HG03280 (cell line): ENCODE measurements at regions not wholly inside any gene's neighbourhood (a gene's known extent, or its start where the extent isn't known, plus 50 kb on each side); places are given as distances from the start of the nearest gene placed in this dataset.
"Not testable (repeated sequence)": the region's sequence is repeated elsewhere in the genome, so short reads cannot be mapped to it uniquely, and the experiment has no call there.

Experiments
- ATAC-seq: cut with Tn5 transposase; IDR thresholded peaks from one replicate; pipeline ENCODE4 v1.9.1; 2021; ENCODE audit warnings: mild to moderate bottlenecking, moderate library complexity; ENCODE audit not compliant: unreplicated experiment

DNA sequence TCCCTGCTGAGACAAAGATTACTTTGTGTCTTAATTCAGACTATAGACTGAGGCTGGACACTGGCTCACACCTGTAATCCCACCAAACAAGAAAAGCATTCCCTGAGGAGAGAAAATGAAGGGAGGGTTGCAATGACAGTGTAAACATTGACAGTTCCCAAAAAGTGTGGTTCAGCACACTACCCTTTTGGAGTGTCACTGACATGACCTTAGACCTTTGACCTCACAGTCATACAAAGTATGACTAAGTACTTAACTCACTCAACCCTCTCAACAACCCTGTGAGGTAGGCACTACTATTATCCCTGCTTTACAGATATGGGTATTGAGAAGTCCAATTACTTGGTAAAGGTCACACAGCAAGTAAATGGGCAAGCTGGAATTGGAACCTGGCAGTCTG is 341.7 kb downstream of the LRRC3B start:
- ATAC-seq: no peak

DNA sequence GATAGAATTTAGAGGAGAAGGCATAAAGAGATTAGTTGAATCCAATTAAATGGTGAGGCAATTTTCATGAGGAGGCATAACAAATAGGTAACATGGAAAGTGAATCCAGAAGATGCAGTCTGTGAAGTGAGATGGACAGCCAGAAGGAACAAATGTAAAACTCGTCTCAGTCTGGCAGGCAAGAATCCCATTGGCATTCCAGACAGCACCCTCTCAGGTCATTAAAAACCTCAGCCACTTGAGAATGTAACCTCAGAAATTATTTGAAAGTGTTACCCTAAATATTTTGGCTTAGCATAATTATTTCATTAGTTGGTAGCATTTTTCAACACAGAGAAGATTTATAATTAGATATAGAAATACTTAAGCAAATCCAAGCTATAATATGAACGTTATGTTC is 342.3 kb downstream of the LRRC3B start:
- no peak for ATAC-seq

DNA sequence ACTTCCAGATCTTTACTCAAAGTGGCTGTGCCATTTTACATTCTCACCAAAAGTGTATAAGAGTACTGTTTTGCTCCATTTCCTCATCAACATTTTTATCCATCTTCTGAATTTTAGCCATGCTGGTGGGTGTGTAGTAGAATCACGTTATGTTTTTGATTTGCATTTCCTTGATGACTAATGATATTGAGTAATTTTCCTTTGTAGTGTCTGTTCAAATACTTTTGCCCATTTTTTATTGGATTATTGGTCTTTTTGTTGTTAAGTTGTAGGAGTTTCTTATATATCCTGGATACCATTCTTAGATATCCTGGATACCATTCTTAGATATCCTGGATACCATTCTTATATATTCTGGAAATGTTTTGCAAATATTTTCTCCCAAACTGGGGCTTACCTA is 344.9 kb downstream of the LRRC3B start:
- ATAC-seq: no peak

DNA sequence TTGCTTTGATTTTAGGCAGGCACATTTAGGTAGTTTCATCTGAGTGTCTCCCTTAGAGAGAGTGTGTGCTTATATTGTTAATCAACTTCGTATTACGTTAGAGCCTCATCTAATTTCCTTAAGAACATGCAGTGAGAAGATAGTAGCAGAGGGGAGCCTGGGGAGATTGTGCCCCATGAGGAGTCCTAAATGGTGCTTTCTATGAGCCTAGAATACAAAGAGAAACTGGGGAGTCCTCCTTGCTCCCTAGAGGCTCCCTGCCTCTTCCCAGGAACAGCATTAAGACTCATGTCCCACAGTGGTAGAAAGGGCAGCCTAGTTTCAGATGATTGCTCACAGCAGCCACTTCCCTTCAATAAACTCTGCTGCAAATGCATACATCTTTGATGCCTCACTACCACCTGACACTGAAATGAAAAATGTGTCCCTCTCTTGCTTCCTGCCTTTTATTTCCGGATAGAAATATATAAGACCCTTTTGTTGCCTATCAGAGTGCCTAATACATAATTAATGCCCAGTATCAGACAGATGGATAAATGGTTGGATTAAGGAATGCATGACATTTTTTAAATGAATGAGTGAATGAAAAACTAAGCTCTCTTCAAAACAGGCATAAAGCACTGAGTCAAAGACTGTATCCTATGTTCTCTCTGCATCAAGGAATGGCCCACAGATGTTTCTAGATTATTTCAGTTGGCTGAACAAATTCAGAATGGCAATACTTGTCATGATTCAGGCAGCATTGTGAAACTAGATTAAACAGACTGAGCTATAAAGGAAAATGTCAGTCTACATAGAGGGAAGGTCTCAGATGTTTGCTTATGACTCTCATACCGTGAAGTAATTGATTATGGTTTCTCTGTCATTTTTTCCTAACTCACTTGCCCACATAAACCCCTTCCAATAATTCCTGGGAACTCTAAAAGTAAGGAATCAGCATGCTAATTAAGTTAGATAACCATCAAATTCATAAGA is 362.1 kb downstream of the LRRC3B start:
- no peak for ATAC-seq

DNA sequence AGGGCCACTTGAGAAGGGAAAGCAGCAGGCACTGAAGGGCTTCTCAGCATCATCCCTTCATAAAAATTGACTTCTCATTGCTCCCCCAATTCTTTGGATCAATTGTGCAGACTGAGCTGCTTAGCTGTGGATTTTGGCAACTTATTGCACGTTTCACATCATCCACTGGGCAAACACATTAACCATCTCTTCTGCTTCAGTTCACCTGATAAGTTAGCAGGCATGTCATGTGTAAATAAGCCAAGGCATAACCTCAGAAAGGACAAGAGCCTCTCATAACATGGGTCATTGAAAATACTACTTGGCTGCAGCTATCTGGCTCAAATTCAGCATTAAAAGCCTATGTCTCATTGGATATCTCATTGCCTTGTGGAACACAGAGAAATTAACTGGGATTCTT is 366.5 kb downstream of the LRRC3B start:
- ATAC-seq: no peak

DNA sequence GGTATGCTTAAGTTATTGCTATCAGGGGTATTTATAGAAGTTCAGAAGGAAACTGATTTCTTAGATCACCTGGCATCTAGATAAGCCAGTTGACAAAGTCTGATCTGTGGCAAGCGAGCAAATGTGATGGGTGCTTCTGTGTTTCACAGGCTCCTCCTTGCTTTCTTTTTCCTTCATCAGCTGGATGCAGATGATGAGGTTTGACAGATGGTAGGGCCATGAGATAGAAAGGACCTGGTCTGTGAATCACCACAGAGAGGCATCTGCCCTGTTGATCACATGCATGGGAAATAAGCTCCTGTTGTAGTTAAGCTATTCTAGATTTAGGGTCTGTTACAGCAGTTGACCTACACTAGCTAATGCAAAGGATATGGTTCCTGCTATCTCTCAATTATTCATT is 372.0 kb downstream of the NEK10 start:
- ATAC-seq: no peak

DNA sequence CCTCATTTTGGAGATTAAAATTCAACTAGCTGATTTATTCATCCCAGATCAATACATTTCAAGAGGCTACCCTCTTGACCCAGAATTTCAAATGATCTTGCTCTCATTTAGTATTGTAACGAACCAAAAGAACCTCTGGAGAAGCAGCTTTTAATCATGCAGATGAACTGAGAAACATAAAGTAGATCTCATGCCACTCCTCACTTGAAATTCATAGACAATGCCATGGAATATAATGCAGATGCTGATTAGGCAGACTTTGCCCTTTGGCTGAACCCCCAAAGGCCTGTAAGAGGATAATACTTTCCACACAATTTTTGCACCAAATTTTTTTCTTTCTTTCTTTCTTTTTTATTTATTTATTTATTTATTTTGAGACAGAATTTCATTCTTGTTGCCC is 358.3 kb downstream of the NEK10 start:
- no peak for ATAC-seq

DNA sequence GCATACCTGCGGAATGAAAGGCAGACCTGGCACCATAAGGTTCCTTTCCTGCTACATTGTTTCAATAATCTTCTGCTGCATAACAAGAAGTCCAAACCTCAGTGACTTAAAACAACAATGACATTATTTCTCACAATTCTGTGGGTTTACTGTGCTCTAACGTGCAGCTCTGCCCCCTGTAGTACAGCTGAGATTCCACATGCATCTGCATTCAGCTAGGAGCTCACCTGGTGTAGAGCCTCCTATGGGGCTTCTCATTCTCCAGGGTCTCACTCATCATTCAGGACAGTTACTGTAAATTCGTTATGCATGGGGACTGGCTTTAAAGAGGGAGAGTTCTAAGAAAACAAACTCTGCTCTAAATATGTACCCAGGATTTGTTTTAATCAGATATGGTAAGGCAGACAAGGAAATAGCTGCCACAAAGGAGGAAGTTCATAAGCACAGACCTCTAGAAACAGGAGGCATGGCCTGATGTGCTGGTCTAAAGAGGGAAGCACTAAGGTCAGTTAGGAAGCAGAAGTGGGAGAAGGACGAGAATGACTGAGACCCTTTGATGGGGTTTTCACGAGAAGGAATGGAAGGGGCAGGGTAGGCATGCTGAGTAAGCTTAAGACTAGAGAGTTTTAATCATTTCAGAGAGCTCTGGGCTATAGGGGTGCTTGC is 347.0 kb downstream of the NEK10 start:
- no peak for ATAC-seq

DNA sequence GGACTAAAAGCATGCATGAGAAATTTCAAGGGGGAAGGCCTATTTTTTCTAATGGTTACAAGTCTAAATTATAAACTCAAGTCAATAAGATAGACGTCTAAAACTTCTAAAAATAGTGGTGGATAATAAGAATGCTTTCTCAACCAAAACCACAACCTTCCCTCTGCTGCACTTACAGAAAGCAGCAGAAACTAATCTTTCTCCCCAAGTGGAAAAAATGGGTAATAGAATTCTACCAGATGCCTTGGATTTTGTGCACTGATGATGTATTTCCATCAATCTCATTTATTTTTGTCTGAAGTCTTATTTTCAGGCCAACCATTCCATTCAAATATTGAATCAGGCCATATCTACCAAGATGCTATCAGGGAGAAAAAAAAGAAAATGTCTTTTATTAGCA is 344.7 kb downstream of the NEK10 start:
- no peak for ATAC-seq

DNA sequence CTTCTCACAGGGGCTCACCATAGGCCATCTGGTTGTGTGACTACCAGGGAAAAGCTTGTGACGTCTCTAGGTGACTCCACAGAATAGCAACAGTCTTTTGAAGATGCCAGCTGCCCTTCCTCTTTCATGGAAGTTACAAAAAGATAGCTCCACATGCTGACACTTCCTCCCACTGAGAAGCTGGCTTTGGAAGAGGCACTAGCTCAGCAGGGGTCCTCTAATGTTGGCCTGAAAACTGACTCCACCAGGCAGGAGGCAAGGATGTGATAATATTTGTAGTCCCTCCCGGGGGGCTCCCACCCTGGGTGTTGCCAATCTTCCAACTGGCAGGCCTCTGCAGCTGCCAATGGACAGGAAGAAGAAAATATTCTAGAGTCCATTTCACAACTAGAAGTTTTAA is 343.5 kb downstream of the NEK10 start:
- no peak for ATAC-seq

DNA sequence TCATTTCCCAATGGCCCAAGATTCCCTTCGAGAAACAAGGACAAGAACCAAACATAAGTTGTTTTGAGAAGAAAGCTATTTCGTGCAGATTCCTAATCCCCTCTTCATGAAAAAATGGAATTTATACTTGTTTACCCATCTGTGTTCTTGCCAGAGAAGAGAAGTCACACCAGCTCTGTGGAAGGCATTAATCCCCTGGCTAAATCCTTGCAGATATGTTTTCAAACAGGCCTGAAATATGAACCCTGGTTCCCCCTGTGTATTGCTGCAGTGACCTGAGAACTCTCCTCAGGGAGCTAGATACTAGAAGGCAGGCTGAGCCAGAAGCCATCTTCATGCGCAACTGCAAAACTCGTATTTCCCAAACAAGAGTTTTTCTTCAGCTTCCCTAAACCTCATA is 337.7 kb downstream of the NEK10 start:
- no peak for ATAC-seq

DNA sequence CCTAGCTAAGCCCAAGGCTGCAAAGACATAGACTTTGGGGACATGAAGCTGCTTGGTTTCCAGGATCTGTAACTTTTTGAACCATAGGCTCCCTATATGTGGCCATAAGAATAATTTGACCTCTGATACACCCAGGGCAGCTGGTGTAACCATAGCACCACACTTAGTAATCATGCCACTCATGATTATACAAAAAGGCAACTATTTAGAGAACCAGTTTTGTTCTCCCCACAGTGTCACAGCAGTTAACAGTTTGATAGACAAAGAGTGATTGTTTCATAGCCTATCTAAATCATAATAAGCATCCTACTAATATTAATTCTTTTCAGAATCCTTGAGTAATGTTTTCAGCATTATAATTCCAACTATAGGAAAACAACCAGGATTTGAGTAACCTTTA is 334.9 kb downstream of the NEK10 start:
- ATAC-seq: no peak

DNA sequence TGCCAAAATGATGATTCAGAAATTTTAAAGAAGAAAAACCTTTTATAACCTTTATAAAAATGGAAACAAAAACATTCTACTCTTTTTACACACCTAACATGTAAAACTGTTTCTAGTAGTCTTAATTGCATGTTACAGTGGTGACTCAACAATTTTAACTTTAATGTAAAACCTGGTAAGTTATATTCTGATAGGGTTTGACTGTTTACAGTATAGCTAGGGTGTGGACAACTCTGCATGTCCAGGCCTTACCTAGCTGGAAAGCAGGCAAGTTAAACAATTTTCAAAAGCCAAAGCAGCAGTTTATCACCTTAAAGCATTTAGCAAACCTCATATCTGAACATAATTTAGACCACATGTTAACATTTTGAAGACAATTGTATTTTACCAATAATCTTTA is 328.5 kb downstream of the NEK10 start:
- ATAC-seq: no peak

DNA sequence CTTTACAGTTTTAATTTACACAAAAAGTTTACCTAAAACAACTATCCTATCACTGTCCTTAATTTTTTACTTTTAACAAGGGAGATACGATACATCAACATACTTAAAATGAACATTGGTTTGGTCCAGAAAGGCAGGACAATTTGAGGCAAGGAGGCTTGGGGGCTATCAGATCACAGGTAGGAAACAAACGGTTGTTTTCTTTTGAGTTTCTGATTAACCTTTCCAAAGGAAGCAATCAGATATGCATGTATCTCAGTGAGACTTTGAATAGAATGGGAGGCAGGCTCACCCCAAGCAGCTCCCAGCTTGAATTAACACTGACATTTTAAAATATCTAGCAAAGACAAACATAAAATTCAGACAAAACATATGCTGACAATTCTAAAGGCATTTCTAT is 326.6 kb downstream of the NEK10 start:
- not testable (repeated sequence) for ATAC-seq

DNA sequence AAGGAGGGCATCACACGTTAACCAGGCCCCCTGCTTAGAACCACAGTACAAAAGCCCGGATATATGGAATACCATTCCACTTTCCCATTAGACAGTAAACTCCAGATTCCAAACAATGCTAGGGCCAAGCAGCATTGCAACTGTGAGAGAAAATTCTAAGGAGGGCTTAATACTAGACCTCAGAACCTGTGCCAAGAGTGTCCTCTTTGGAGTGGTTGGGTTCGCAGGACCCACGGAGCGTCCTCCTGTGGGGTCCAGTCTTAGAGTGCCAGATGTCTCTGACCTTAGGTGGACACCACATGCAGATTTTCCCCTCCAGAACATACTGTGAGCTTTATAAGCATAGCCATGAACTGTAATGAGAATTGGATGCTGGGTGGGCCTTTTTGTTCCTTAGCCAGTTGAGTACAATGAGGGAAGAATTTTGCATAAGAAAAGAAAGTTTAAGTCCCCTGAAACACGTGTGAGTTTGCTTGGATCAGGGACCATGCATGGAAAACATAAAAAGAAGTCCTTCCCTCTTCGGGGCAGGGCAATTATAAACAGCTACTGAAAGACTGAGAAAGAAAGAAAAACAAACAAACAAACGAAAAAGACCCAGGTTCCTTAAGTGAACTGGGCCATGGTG is 325.7 kb downstream of the NEK10 start:
- ATAC-seq: no peak

DNA sequence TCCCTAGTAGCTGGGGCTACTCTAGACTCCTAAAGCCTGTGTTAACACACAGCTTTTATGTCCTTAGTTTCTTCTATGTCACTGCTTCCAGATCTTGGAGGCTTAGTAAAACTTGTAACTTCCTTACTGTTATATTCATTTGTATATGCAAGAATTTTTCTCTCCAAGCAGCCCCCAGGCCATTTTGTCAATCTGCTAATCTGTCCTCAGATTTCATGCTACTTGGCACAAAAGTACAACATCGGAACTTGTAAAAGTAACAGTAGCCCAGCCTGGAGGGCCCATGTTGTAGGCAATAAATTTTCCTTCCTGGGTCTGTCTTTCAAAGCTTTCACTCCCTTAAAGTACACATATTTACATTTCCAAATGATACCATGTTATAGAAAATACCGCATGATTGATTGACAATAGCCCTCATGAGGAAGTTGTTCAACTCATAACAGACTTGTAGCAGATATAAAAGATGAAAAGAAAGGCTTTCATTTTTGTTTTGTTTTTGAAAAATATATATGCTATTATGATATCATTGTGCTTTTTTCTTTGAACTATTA is 324.2 kb downstream of the NEK10 start:
- no peak for ATAC-seq

DNA sequence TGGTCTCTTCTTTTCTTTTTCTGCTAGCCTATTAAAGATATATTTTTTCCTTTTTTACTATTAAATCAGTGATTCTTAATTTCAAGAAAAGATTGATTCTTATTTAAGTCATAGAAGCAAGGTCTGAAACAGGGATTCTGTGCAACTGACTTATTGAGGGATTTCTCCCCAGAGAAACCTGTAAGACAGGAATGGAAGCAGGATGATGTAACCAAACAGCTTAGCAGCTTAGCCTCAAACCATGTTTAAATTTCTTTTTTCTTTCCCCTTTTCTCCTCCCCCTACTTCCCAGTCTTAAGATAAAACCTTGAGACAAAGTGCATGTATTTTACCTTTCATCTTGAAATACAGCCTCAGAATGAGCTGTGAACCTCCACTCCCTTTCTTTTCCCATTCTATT is 322.8 kb downstream of the NEK10 start:
- ATAC-seq: no peak

DNA sequence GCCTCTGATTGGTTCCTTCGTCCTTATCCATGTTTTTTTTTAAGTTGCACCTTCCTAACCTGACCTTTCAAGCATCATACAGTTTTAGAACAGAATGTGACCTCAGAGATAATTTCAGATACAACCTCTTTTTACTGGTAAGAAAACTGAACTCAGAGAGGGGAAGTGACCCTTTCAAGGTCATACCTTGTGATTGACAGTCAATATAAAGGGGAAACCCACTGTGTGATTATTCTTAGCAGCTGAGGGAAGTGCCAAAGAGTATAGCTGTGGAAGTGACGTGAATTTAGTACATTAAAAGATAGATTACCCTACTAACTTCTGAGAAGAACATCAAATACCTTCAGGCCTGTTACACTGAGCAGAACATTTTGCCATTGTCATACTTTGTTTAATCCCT is 319.4 kb downstream of the NEK10 start:
- no peak for ATAC-seq

DNA sequence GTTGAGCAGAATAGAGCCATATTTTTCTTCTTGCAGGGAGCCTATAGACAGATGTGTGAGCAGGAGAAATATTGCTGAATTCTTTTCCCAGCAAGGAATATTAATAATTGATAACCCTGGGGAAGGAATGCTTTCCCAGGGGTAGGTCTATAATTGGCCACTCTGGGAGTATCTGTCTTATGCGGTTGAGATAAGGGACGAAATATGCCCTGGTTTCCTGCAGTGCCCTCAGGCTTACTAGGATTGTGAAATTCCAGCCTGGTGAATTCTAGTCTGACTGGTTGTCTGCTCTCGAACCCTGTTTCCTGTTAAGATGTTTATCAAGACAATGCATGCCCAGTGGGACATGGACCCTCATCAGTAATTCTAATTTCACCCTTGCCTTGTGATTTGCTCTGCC is 317.7 kb downstream of the NEK10 start:
- not testable (repeated sequence) for ATAC-seq

DNA sequence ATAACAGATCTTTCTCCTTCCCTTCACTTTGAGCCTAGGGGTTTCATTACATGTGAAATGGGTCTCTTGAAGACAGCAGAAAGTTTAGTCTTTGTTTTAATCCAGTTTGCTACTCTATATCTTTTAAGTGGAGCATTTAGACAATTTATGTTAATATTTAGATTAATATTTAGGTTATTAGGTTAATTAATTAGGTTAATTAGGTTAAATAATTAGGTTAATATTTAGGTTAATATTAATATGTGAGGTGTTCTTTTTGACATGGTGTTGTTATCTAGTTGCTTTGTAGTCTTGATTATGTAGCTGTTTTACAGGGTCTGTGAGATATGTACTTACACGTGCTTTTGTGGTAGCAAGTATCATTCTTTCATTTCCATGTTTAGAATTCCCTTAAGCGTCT is 312.9 kb downstream of the NEK10 start:
- ATAC-seq: no peak

DNA sequence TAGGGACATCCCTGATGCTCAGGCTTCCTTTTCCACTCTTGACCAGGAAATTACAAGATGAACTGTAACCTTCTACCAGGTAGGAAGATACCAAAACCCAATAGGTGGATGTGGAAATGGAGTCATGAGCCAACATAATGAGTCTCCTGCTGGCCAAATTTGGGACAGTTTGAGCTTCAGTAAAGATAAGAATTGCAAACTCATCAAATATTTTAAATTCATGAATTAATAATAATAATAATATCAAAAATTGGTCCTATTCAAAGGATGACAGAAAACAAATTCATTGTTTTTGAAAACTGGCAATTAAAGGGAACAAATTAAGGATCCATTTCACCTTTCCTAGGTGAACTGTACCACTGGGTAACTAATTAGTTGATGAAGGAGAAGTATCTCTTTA is 309.7 kb downstream of the NEK10 start:
- no peak for ATAC-seq
